Renal cortex interstitium (tissue), 11 donors: ENCODE measurements at regions not wholly inside any gene's neighbourhood (a gene's known extent, or its start where the extent isn't known, plus 50 kb on each side); places are given as distances from the start of the nearest gene placed in this dataset.
"Not testable (repeated sequence)": the region's sequence is repeated elsewhere in the genome, so short reads cannot be mapped to it uniquely, and the experiment has no call there.

Source experiments
- DNase-seq, 11 donors: peaks; one replicate each; pipeline ENCODE4 v3.0.0-alpha.2; 2013; ENCODE audit warnings: low read depth in 9 of 11, low spot score in 4 of 11; ENCODE audit errors: extremely low read depth in 1 of 11

- no peak for DNase-seq
Observed at GRCh38 chr2:88959480-88960204, 268.2 kb downstream of the RPIA start.

DNA sequence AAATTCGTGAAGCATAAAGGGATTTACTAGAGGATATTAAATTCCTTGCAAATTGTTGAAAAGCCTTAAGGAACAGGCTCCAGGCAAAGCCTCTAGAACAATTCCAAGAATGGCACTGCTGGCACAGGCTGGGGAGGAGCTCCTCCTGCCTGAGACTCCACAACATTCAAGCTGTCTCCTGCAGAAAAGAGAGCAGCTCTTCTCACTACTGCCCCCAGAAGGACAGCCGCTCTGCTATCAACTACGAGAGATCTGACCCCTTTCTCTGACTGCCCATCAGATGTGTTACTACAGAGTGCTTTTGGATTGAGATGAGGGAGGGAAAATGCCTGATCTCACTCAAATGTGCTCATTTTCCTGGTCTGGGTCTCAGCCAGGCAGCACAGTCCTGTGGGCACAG, 269.9 kb downstream of the RPIA start:
- DNase-seq, result not testable (repeated sequence)

- DNase-seq, result no peak
Observed at GRCh38 chr2:88967844-88968243, 276.4 kb downstream of the RPIA start.

DNA sequence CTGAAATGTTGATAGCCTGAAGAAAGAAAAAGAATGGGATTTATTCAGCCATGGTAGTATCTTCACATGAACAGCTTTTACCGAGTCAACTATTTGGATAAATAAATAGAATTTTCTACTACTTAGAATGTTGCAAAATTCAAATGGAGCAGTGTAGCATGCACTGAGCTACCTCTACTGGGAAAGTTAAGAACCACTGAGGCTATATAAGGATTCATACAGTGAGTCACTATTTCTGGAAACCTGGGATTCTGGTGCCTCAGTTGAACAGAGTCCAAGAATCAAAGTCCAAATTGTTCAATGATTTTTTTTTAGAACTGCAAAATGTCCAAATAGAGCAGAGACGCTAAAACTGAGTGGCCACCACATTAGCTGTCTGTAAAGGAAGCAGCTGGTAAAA, 286.5 kb downstream of the RPIA start:
- not testable (repeated sequence) for DNase-seq

- not testable (repeated sequence) for DNase-seq
Observed at GRCh38 chr2:88978446-88978845, 287.0 kb downstream of the RPIA start.

DNA sequence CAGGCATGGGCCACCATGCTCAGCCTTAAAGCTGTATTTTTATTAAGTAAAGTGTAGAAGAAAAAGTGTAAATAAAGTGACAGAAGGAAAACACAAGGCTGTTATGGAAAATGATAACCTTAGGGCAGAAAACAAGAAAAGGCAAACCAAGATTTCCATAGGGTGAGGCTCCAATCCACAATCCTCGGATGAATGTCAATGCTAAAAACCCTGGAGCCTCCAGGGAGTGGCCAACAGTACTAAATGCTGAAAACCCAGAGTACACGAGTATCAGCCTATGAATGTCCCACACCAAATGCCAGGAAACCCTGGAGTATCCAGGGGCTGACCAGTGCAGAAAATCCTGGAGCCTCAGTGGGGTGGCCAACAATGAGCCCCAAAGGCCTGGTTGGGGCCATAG, 292.6 kb downstream of the RPIA start:
- DNase-seq, result not testable (repeated sequence)

- not testable (repeated sequence) for DNase-seq
Observed at GRCh38 chr2:88986721-88987330, 295.4 kb downstream of the RPIA start.

- not testable (repeated sequence) for DNase-seq
Observed at GRCh38 chr2:88988617-88989016, 297.1 kb downstream of the RPIA start.

DNA sequence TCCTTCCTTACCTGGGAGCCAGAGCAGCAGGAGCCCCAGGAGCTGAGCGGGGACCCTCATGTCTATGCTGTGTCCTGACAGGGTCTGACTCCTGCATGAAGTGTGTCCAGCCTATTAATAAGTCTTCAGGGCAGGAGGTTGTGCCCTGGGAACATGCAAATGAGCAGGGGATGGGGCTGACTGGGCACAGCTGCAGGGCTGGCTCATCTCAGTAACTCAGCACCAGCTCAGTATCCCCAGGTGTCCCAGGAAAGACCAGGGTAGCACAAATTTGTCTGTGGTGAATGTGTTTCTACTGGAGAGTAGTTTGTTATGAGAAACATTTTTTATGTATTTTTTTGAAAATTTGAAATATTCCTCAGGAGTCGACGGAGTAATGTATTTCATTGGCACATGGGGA, 301.3 kb downstream of the RPIA start:
- DNase-seq, result not testable (repeated sequence)

DNA sequence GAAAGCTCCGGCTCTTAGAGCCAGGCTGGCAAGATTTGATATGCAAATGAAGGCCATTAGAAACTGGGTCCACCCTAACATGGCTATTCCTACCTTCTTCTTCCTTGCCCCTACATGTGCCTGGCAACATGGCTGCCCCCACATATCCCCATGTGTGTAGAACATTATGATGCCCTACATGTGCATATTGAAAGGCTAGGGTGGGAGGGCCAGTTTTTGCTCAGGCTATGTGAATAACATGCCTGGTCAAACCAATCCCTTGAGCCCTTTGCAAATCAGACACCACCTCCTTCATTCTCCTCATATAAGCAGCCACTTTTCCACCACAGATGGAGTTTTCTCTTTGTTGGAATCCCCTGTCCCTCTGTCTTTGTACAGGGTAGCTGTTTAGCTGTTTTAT, 303.4 kb downstream of the RPIA start:
- DNase-seq, result not testable (repeated sequence)

DNA sequence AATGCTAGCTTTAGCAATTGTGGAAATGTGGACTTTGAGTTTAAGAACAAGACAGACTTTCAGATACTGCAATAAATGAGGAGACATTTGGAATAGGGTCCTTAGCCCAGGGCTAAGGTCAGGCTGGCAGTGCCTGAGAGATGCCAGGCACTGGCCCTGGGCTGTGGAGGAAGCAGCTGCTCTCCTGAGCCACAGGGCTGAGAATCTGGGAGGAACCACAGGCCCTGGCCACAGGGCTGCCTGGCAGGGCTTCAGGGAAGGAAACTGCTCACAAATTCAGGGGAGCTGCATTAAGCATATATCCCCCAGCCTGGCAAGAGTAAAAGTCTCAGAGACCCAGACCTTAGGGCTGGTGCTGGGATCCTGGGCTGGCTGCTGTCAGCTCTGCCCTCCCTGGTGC, 305.1 kb downstream of the RPIA start:
- DNase-seq, result not testable (repeated sequence)

DNA sequence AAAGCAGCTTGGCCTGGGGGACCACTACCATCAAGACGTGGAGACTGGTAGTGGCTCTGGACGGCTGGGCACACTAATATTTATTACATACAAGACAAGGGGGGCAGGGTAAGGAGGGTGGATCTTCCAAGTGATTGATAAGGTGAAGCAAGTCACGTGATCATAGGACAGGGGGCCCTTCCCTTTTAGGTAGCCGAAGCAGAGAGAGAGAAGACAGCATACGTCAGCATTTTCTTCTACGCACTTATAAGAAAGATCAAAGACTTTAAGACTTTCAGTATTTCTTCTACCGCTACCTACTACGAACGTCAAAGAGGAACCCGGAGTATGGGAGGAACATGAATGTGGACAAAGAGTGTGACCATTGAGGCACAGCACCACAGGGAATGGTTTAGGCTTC, 307.9 kb downstream of the RPIA start:
- no peak for DNase-seq

GRCh38 chr2:89000235-89000634, 308.8 kb downstream of the RPIA start:
- no peak for DNase-seq

DNA sequence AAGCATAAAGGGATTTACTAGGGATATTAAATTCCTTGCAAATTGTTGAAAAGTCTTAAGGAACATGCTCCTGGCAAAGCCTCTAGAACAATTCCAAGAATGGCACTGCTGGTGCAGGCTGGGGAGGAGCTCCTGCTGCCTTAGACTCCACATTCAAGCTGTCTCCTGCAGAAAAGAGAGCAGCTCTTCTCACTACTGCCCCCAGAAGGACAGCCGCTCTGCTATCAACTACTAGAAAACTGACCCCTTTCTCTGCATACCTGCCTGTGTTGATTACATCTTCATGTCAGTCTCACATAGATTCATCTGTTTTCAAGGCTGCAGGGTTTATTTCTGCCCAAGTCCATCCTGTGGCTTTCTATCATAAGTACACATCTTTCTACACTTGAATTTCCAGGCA, 312.8 kb downstream of the RPIA start:
- DNase-seq, result not testable (repeated sequence)

GRCh38 chr2:89020566-89020965, 329.1 kb downstream of the RPIA start:
- DNase-seq, result not testable (repeated sequence)

DNA sequence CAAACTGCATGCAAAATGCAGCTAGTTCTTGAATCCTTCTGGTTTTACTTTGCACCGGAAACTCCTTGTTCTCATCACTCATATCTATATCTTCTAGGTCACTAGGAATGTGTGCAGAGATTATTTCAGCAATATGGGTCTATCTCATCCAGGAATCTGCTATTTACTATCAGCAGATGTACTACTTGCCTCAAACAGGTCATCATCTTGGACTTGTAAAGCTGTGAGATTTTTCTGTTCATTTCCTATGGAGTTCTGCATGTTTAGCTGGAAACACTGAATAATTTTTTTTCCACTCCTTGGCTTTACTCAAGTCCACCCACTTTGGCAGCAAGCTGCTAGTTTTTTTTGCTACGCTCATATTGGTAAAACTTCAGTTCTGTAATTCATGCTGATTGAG, 334.8 kb downstream of the RPIA start:
- DNase-seq, result not testable (repeated sequence)

GRCh38 chr2:89027115-89027514, 335.6 kb downstream of the RPIA start:
- not testable (repeated sequence) for DNase-seq

DNA sequence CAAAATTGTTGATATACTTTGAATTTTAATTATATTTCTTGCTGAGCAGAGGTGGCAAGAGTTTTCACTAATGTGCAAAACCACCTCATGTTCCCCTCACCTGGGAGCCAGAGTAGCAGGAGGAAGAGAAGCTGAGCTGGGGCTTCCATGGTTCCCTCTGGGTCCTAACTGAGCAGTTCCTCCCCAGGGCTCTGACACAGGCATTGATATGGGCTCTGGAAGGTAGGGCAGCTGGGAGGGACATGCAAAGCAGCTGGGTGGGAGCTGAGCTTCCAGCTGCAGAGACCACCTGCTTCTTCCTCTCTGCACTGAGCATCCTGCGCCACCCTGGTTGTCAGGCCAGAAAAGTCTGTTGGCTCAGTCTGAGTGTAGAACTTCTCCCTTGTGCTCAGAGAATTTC, 336.1 kb downstream of the RPIA start:
- not testable (repeated sequence) for DNase-seq

DNA sequence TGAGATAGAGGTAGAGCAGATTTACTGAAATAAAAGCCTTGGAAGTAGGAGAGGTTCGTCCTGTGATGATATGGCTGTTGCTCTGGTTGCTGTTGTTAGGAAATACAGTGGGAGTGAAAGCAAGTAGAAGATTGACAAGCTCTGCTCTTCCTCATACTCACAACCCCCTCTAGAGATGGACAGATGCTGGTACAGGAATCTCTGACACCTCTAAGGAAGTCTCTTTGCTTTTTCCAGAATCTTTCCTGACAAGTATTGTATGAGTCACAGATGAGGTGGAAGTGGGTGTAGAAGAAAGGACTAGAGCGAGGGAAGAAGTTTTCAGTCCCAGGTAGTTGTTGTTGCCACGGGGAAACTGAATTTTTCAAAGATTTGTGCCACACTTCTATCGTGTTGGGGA, 337.8 kb downstream of the RPIA start:
- not testable (repeated sequence) for DNase-seq

DNA sequence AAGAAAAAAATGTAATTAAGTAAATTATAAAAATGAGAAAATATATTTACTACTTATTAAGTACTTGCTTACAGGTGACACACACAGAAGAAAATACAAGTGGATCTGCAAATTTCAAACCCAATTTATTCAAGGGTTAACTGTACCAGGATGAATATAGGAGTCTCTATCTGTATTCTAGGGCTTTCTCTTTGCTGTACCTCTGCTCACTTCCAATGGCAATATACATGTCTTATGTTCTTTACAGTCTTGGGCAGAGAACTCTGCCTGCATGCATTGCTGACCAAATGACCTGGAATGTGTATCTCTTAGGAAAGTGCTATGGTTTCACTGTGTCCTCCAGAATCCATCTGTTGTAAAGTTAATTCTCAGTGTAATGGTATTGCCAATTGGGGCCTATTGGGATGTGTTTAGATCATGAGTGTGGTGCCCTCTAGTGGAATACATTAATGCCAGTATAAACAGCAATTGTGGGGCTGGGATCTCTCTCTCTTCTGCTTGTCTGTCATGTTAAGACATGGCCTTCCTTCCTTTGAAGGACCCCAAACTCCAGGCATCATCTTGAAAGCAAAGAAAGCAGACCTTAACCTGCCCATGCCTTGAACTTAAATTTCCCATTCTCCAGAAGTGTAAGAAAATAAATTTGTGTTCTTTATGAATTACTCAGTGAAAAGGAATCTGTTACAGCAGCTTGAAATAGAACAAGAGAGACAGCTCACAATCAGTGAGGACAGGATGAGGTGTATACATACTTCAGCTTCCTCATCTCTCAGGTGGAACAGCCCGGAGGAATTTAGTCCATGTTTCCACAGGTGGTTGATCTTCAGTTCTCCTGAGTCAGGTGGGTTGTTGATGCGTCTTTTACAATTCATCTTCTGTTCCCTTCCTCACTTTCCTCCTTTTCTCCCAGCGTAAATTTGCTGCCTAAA, 356.9 kb downstream of the RPIA start:
- peak in 1 of 11 donors; percentile 0 for DNase-seq
